NT2/D1 (cell line): ENCODE measurements at regions not wholly inside any gene's neighbourhood (a gene's known extent, or its start where the extent isn't known, plus 50 kb on each side); places are given as distances from the start of the nearest gene placed in this dataset.

ENCODE experiments used
- SUZ12 ChIP-seq: IDR thresholded peaks from 2 replicates; pipeline ENCODE4 v1.6.1; 2011; ENCODE audit not compliant: insufficient read length, insufficient read depth; ENCODE audit errors: extremely low read depth
- YY1 ChIP-seq: IDR thresholded peaks from 2 replicates; pipeline ENCODE4 v1.6.1; 2011; ENCODE audit not compliant: insufficient read length, insufficient read depth
- ZNF274 ChIP-seq: IDR thresholded peaks from 2 replicates; pipeline ENCODE4 v1.6.1; 2011; ENCODE audit warnings: mild to moderate bottlenecking, low read depth, low read length

DNA sequence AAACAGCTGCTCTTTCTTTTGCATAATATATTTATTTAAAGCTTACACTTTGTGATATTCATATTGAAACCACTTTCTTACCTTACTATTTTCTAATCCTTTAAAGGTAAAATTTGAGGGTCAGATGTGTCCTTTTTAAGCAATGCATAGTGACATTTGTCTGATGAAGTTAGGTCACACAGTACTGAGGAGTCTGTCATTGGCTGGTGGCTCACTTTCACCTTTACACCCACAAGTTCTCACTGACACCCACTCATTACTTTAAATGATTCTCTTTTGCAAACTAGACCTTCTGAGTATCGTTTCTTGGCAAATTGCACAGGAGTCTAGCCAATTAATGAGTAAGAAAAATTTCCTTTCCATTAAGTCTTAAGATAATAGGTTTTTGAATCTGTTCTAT, 758.3 kb upstream of the ARPP21 start:
- TF ChIP-seq SUZ12: no peak
- TF ChIP-seq YY1: no peak
- TF ChIP-seq ZNF274: no peak
